Osteoblast (primary cell): ENCODE measurements at regions not wholly inside any gene's neighbourhood (a gene's known extent, or its start where the extent isn't known, plus 50 kb on each side); places are given as distances from the start of the nearest gene placed in this dataset.
"Not testable (repeated sequence)": the region's sequence is repeated elsewhere in the genome, so short reads cannot be mapped to it uniquely, and the experiment has no call there.

ENCODE experiments used
- DNase-seq: peaks from one replicate; pipeline ENCODE4 v3.0.0; 2011; ENCODE audit warnings: low spot score, mixed read lengths; ENCODE audit not compliant: insufficient read length; ENCODE audit errors: missing footprints
- H2AFZ ChIP-seq: 2 replicates; pipeline ENCODE4 v1.6.0; 2011; ENCODE audit warnings: mild to moderate bottlenecking, low read length
- H3K27ac ChIP-seq: 2 replicates; pipeline ENCODE4 v1.5.1; 2011; ENCODE audit warnings: mild to moderate bottlenecking, low read depth, low read length, moderate library complexity
- H3K27me3 ChIP-seq: 2 replicates; pipeline ENCODE4 v1.6.0; 2012; ENCODE audit warnings: mild to moderate bottlenecking, control low read depth, inconsistent platforms, low read length, moderate library complexity; ENCODE audit not compliant: insufficient read depth
- H3K36me3 ChIP-seq: 2 replicates; pipeline ENCODE4 v1.5.1; 2011; ENCODE audit warnings: mild to moderate bottlenecking, low read length, control low read depth, moderate library complexity; ENCODE audit not compliant: insufficient read depth
- H3K4me1 ChIP-seq: 2 replicates; pipeline ENCODE4 v1.5.1; 2011; ENCODE audit warnings: mild to moderate bottlenecking, low read length, control low read depth, moderate library complexity; ENCODE audit not compliant: insufficient read depth
- H3K4me2 ChIP-seq: 2 replicates; pipeline ENCODE4 v1.6.0; 2011; ENCODE audit warnings: mild to moderate bottlenecking, low read length; ENCODE audit not compliant: insufficient read depth
- H3K4me3 ChIP-seq: fragments of 200-600 bp; sonication (generic); 3 replicates; pipeline ENCODE4 v1.5.1; 2012; ENCODE audit warnings: mild to moderate bottlenecking, low read length, inconsistent platforms; ENCODE audit not compliant: insufficient read depth
- H3K79me2 ChIP-seq: 2 replicates; pipeline ENCODE4 v1.6.0; 2012; ENCODE audit warnings: mild to moderate bottlenecking, low read length, control low read depth, inconsistent platforms; ENCODE audit not compliant: insufficient read depth
- H3K9me3 ChIP-seq: 2 replicates; pipeline ENCODE4 v1.5.1; 2011; ENCODE audit warnings: low read depth, low read length, control low read depth
- H4K20me1 ChIP-seq: 2 replicates; pipeline ENCODE4 v1.6.0; 2012; ENCODE audit warnings: mild to moderate bottlenecking, low read length, control low read depth; ENCODE audit not compliant: insufficient read depth
- TF ChIP-seq, protein P1 (sequence below): IDR thresholded peaks from 2 replicates; pipeline ENCODE4 v1.5.1; 2011; ENCODE audit warnings: mild to moderate bottlenecking, low read depth, low read length, moderate library complexity; ENCODE audit errors: extremely low read depth

GRCh38 chr10:64880546-64880945 is 1359.3 kb downstream of the REEP3 start:
- Histone ChIP-seq H2AFZ (no peak overlapping the region), H3K4me3 (no peak overlapping the region), H3K36me3 (no peaks in the 10 kb centered on the region), H3K27me3 (no peaks in the 10 kb centered on the region), H3K79me2 (no peaks in the 10 kb centered on the region), H3K4me1 (no peaks in the 10 kb centered on the region), H3K9me3 (no peaks in the 10 kb centered on the region), H3K27ac (no peak overlapping the region), H4K20me1 (no peaks in the 10 kb centered on the region), H3K4me2 (no peak overlapping the region)
- no peak for DNase-seq
- TF ChIP-seq, protein P1, sequence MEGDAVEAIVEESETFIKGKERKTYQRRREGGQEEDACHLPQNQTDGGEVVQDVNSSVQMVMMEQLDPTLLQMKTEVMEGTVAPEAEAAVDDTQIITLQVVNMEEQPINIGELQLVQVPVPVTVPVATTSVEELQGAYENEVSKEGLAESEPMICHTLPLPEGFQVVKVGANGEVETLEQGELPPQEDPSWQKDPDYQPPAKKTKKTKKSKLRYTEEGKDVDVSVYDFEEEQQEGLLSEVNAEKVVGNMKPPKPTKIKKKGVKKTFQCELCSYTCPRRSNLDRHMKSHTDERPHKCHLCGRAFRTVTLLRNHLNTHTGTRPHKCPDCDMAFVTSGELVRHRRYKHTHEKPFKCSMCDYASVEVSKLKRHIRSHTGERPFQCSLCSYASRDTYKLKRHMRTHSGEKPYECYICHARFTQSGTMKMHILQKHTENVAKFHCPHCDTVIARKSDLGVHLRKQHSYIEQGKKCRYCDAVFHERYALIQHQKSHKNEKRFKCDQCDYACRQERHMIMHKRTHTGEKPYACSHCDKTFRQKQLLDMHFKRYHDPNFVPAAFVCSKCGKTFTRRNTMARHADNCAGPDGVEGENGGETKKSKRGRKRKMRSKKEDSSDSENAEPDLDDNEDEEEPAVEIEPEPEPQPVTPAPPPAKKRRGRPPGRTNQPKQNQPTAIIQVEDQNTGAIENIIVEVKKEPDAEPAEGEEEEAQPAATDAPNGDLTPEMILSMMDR, result no peak

GRCh38 chr10:64881257-64881656 is 1360.1 kb downstream of the REEP3 start:
- Histone ChIP-seq H3K27me3 (no peaks in the 10 kb centered on the region), H3K4me1 (no peaks in the 10 kb centered on the region), H3K36me3 (no peaks in the 10 kb centered on the region), H3K4me2 (no peak overlapping the region), H3K9me3 (no peaks in the 10 kb centered on the region), H2AFZ (no peak overlapping the region), H3K79me2 (no peaks in the 10 kb centered on the region), H4K20me1 (no peaks in the 10 kb centered on the region), H3K27ac (no peak overlapping the region), H3K4me3 (no peak overlapping the region)
- DNase-seq, result no peak
- TF ChIP-seq, protein P1, result no peak

DNA sequence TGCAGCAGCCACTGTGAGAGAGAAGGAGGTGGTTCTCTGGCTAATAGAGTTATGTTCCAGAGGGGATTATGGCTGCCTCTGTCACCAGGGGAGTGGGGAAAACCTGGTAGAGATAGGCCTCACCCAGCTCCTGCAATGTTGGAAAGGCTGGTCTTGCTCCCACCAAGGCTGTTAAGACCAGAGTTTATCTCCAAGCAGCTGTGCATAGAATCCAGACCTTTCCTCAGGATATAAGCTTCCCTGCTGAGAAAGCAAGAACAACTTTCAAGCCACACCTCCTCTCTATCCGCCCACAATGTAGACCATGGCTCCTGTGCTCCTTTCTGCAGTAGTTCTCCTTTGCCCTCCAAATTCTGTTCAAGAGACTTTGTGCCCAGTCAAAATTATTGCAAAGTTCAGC is 1375.4 kb downstream of the REEP3 start:
- Histone ChIP-seq H4K20me1 (no peaks in the 10 kb centered on the region), H3K4me3 (no peak overlapping the region), H3K4me2 (no peak overlapping the region), H3K4me1 (no peaks in the 10 kb centered on the region), H3K36me3 (no peaks in the 10 kb centered on the region), H3K9me3 (no peaks in the 10 kb centered on the region), H3K27me3 (no peaks in the 10 kb centered on the region), H3K79me2 (no peaks in the 10 kb centered on the region), H2AFZ (no peak overlapping the region), H3K27ac (no peak overlapping the region)
- TF ChIP-seq, protein P1, result no peak
- no peak for DNase-seq

GRCh38 chr10:64906311-64906710 is 1385.1 kb downstream of the REEP3 start:
- not testable (repeated sequence) for H2AFZ ChIP-seq, H3K4me2 ChIP-seq, H3K79me2 ChIP-seq, DNase-seq, H3K36me3 ChIP-seq, H3K4me1 ChIP-seq, H3K27ac ChIP-seq, H4K20me1 ChIP-seq, H3K27me3 ChIP-seq, H3K4me3 ChIP-seq, H3K9me3 ChIP-seq

- DNase-seq, H3K4me1 ChIP-seq, H4K20me1 ChIP-seq, H2AFZ ChIP-seq, H3K4me3 ChIP-seq, H3K27me3 ChIP-seq, H3K27ac ChIP-seq, H3K4me2 ChIP-seq, H3K79me2 ChIP-seq, H3K9me3 ChIP-seq, H3K36me3 ChIP-seq: not testable (repeated sequence)
These were observed 1403.1 kb downstream of the REEP3 start for GRCh38 chr10:64924306-64924705.
